ENCODE measurements at regions not wholly inside any gene's neighbourhood (a gene's known extent, or its start where the extent isn't known, plus 50 kb on each side); places are given as distances from the start of the nearest gene placed in this dataset.
A peak's percentile ranks its signal among the peaks of the same experiment; 100 is the strongest.

DNA sequence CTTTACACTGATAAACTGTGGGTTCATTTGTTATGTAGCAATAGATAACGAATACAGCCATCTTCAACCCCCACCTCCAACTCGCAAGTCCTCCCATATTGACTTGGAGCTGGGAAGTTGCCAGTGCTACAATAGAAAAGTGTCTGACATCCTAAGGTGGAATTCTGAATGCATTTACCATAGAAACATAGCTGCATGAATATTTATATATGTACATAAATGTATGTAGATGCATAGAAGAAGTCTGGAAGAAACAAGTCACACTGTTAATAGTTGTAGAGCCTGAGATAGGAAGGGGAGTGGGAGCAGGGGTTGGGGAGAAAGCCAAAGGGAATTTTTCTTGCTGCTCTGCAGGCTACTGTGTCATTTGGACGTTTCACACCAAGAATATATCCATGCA, 88.1 kb upstream of the SSBP2 start:
- Mint-ChIP-seq H3K27ac (no peak overlapping the region), H3K9me3 (no peaks in the 10 kb centered on the region), H3K4me1 (ENCODE audit: low read depth) (peaks cover 9% of the 10 kb centered on the region), H3K36me3 (ENCODE audit: low read depth) (no peaks in the 10 kb centered on the region), H3K4me3 (no peak overlapping the region), H3K27me3 (no peaks in the 10 kb centered on the region)
- Histone ChIP-seq H3K9me3 (ENCODE audit: control insufficient read depth in 1 of 2, insufficient read depth in 1 of 2, low read length in 2 of 2) (no peaks in the 10 kb centered on the region), H3K4me3 (ENCODE audit: low read length) (no peak overlapping the region), H3K4me1 (ENCODE audit: insufficient read depth, low read length) (peaks cover 8% of the 10 kb centered on the region), H3K36me3 (ENCODE audit: insufficient read depth, low read length) (no peaks in the 10 kb centered on the region), H3K27ac (ENCODE audit: low read depth in 1 of 2, low read length in 2 of 2) (no peak overlapping the region), H3K27me3 (ENCODE audit: control insufficient read depth in 1 of 2, insufficient read depth in 2 of 2, low read length in 2 of 2) (no peaks in the 10 kb centered on the region)
- no peak for ATAC-seq (ENCODE audit: poor library complexity)
- intact Hi-C loops (cut with DNase I, micrococcal nuclease): loop anchor here in 1 of 2 experiments (2.0 to 5.0 kb wide), 2 partner anchors 332 to 412 kb away; no protein-coding TSS in a partner anchor
- ChIA-PET POLR2A (interaction anchor here (0.8 to 3.3 kb wide), 5 partner anchors 12 to 412 kb away, joined by 3 to 41 read pairs (median 10); partner anchors contain the start of gene SSBP2), CTCF (interaction anchor here (1.2 to 2.4 kb wide), 6 partner anchors 12 to 332 kb away, joined by 3 to 16 read pairs (median 6); partner anchors contain the start of gene SSBP2)
- TF ChIP-seq, protein P1, sequence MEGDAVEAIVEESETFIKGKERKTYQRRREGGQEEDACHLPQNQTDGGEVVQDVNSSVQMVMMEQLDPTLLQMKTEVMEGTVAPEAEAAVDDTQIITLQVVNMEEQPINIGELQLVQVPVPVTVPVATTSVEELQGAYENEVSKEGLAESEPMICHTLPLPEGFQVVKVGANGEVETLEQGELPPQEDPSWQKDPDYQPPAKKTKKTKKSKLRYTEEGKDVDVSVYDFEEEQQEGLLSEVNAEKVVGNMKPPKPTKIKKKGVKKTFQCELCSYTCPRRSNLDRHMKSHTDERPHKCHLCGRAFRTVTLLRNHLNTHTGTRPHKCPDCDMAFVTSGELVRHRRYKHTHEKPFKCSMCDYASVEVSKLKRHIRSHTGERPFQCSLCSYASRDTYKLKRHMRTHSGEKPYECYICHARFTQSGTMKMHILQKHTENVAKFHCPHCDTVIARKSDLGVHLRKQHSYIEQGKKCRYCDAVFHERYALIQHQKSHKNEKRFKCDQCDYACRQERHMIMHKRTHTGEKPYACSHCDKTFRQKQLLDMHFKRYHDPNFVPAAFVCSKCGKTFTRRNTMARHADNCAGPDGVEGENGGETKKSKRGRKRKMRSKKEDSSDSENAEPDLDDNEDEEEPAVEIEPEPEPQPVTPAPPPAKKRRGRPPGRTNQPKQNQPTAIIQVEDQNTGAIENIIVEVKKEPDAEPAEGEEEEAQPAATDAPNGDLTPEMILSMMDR (IDR thresholded peaks at IDR 0.05): no peak
- no peak for DNase-seq

DNA sequence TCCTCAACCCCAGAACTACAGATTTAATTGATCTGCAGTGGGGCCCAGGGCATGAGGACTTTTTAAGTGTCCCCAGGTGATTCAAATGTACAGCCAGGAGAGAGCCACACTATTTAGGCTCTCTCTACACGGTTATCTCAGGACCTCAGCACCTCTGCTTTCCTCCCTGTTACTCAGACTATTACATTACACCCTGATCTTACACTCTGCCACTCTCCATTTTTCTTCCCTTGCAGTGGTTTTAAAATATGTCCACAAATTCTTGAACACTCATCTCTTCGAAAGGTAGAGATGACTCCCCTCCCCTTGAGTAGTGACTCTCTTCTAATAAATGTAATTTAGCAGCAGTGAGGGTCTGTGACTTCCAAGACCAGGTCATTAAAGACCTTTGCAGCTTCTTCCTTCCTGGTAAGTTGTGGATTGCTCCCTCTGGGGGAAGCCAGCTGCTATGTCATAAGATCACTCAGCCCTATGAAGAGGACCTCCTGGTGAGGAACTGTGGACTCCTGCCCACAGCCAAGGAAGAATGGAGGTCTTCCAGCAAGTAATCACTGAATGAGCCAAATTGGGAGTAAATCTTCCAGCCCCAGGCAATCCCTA, 87.5 kb upstream of the SSBP2 start:
- Histone ChIP-seq H3K4me1 (ENCODE audit: insufficient read depth, low read length) (peaks cover 8% of the 10 kb centered on the region), H3K27me3 (ENCODE audit: control insufficient read depth in 1 of 2, insufficient read depth in 2 of 2, low read length in 2 of 2) (no peaks in the 10 kb centered on the region), H3K4me3 (ENCODE audit: low read length) (no peak overlapping the region), H3K36me3 (ENCODE audit: insufficient read depth, low read length) (no peaks in the 10 kb centered on the region), H3K27ac (ENCODE audit: low read depth in 1 of 2, low read length in 2 of 2) (no peak overlapping the region), H3K9me3 (ENCODE audit: control insufficient read depth in 1 of 2, insufficient read depth in 1 of 2, low read length in 2 of 2) (no peaks in the 10 kb centered on the region)
- peak; percentile 94 for ATAC-seq (ENCODE audit: poor library complexity)
- H3K4me3 Mint-ChIP-seq: no peak overlapping the region
- POLR2A ChIA-PET: interaction anchor here (0.8 to 3.3 kb wide), 5 partner anchors 13 to 412 kb away, joined by 3 to 41 read pairs (median 10); partner anchors contain the start of gene SSBP2
- DNase-seq: peak in 8 of 14 experiments; percentile 15 to 71 (median 40)
- CTCF ChIA-PET: interaction anchor here (0.8 to 2.4 kb wide), 8 partner anchors 13 to 411 kb away, joined by 3 to 16 read pairs (median 4); partner anchors contain the start of gene SSBP2
- H3K4me1 Mint-ChIP-seq (ENCODE audit: low read depth): peaks cover 9% of the 10 kb centered on the region
- TF ChIP-seq, protein P1 (IDR thresholded peaks at IDR 0.05): peak; percentile 76
- no peaks in the 10 kb centered on the region for H3K36me3 Mint-ChIP-seq (ENCODE audit: low read depth)
- intact Hi-C loops (cut with DNase I, micrococcal nuclease): loop anchor here (1.0 to 5.0 kb wide), 4 partner anchors 331 to 413 kb away; no protein-coding TSS in a partner anchor
- no peak overlapping the region for H3K27ac Mint-ChIP-seq
- no peaks in the 10 kb centered on the region for H3K27me3 Mint-ChIP-seq
- no peaks in the 10 kb centered on the region for H3K9me3 Mint-ChIP-seq

DNA sequence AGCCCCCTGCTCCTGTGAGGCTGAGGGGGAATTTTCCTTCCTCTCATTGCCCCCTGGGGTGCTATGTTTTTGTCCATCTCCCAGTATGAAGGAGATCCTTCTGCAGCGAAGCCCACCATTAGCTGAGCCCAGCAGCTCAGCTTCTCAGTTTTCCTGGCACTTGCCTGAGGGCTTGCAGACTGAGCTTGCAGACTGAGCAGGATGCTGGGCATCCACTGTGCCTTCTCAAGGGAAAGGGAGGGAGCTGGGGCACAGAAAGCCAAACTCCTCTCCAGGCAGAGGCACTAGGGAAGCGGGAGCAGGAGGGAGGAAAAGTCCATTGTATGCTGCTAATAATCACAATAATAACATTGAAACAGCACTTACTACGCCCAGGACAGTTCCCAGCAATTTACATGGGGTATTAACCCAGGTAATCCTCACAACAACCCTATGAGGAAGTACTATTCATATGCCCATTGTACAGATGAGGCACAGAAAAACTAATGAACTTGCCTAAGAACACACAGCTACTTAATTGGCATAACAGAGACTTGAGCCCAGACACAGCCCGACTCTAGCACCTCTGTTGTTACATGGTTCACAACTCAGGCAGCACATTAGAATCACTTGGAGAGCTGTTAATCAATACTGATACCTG, 86.9 kb upstream of the SSBP2 start:
- Histone ChIP-seq H3K4me3 (ENCODE audit: low read length) (no peak overlapping the region), H3K27ac (ENCODE audit: low read depth in 1 of 2, low read length in 2 of 2) (no peak overlapping the region), H3K9me3 (ENCODE audit: control insufficient read depth in 1 of 2, insufficient read depth in 1 of 2, low read length in 2 of 2) (no peaks in the 10 kb centered on the region), H3K27me3 (ENCODE audit: control insufficient read depth in 1 of 2, insufficient read depth in 2 of 2, low read length in 2 of 2) (no peaks in the 10 kb centered on the region), H3K36me3 (ENCODE audit: insufficient read depth, low read length) (no peaks in the 10 kb centered on the region), H3K4me1 (ENCODE audit: insufficient read depth, low read length) (peaks cover 8% of the 10 kb centered on the region)
- Mint-ChIP-seq H3K27ac (no peak overlapping the region), H3K9me3 (no peaks in the 10 kb centered on the region), H3K27me3 (no peaks in the 10 kb centered on the region), H3K4me1 (ENCODE audit: low read depth) (peaks cover 9% of the 10 kb centered on the region), H3K36me3 (ENCODE audit: low read depth) (no peaks in the 10 kb centered on the region), H3K4me3 (no peak overlapping the region)
- ATAC-seq (ENCODE audit: poor library complexity): no peak
- DNase-seq: no peak
- TF ChIP-seq, protein P1 (IDR thresholded peaks at IDR 0.05): no peak
- POLR2A ChIA-PET: interaction anchor here (1.4 to 3.3 kb wide), 4 partner anchors 13 to 411 kb away, joined by 4 to 41 read pairs (median 12); partner anchors contain the start of gene SSBP2
- CTCF ChIA-PET: interaction anchor here (0.8 to 2.4 kb wide), 8 partner anchors 13 to 411 kb away, joined by 3 to 16 read pairs (median 4); partner anchors contain the start of gene SSBP2
- intact Hi-C loops (cut with DNase I, micrococcal nuclease): loop anchor here (1.0 to 5.0 kb wide), 4 partner anchors 330 to 412 kb away; no protein-coding TSS in a partner anchor

Data from CD4-positive, alpha-beta T cell (primary cell).